ENCODE measurements at regions not wholly inside any gene's neighbourhood (a gene's known extent, or its start where the extent isn't known, plus 50 kb on each side); places are given as distances from the start of the nearest gene placed in this dataset.
"Not testable (repeated sequence)": the region's sequence is repeated elsewhere in the genome, so short reads cannot be mapped to it uniquely, and the experiment has no call there.

GRCh38 chr17:77635785-77636184 is 322.7 kb upstream of the TNRC6C start:
- not testable (repeated sequence) for FAIRE-seq

GRCh38 chr17:77636835-77637817 is 321.4 kb upstream of the TNRC6C start:
- no peak for FAIRE-seq

GRCh38 chr17:77637818-77638575 is 320.5 kb upstream of the TNRC6C start:
- no peak for FAIRE-seq

DNA sequence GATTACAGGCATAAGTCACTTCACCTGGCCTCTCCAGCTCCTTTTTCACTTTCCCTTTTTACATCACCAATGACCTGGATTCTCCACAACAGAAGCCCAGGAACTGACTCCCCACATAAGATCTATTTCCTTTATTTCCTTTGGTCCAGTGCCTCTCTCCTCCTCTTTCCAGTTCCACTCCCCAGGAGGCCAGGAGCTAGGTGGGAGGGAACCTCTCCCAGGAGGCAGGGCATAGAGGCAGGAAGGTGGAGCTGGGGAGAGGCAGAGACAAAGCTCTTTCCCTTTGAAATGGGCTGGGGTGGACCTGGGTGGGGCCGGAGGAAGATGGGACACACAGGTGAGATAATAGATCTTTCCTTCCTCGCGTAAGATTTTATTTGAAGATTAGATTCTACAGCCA is 318.3 kb upstream of the TNRC6C start:
- FAIRE-seq = no peak

DNA sequence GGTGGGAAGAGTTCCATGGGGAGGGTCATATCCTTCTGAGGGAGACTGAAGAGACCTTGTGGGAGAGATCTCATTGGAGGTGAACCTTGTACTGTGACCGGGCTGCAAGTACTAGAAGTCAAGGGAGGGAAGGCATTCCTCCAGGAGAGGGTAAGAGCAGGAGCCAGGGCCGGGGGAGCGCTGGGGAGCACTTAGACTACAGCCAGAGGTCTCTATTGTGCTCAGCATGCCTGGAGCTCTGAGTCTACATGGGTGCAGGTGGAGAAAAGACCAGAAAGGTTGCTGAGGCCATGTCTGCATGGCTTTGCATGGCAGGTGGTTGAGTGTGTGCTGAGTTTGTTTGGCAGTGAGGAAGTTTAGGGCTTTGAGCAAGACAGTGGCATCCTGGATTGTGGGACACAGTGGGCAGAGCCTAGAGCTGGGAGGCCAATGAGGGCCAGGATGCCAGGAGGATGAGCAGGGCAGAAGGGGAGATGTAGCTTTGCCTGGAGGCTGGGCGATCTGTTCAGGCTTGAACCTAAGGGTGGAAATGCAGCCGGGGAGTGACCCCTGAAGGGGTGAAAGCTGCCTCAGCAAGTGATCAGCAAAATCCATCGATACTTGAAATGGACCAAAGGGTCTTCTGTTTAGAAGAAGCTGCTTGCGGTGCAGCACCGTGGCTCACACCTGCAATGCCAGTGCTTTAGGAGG is 317.4 kb upstream of the TNRC6C start:
- FAIRE-seq = no peak

DNA sequence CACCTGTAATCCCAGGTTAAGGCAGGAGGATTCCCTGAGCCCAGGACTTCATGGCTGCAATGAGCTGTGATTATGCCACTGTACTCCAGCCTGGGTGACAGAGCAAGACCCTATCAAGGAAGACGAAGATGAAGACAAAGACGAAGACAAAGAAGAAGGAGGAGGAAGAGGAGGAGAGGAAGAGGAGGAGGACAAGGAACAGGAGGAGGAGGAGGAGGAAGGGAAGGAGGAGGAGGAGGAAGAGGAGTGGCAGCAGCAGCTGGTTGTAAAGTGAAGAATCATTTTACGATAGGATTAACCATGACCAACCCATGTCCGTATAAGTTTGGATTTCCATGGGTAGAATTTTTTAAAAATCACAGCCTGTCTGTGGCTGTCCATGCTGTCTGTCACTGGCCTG is 316.8 kb upstream of the TNRC6C start:
- FAIRE-seq = no peak

GRCh38 chr17:77644181-77645071 is 314.1 kb upstream of the TNRC6C start:
- FAIRE-seq = no peak

DNA sequence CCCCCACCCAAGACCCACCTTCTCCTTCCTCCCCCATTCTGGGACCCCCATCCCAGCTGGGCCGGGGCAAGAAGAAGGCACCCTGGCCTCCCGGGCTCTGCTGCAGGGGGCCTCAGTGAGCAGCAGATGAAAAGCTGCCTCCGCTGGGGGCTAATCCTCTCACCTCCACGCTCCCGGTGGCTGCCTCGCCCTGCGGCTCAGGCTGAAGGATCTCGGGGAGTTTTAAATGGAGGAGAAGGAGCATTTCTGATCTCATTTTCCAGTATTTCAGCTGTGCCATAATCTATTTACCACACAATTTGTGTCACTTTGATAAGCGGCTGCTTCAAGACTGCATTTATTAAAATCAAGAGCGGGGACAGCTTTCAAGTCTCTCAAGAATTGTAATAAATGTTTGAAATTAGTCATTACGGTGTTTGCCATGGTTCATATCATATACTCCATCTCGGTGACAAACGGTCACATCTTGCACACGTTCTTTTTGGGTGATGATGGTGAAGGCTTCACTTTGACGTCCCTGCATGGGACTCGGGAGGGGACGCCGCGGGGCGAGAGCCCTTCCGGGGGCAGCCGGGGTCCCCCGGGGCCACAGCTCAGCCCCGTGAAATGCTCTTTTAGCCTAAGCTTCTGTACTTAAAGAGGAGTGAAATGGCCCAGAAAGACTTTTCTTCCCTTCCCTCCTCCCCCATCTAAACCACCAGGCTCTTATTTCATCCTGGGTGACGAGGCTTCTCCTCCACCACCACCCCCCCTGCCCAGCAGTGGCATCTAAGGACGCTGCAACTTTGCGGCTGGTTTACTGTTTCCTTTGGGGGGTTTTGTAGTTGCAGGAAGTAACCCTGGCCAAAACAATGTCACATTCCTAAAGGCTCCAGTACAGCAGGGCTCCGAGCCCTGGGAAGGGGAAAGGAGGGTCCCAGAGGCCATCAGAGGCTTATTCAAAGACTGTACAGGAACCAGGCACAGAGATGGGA is 313.1 kb upstream of the TNRC6C start:
- no peak for FAIRE-seq

- no peak for FAIRE-seq
Observed at GRCh38 chr17:77646046-77646430, 312.5 kb upstream of the TNRC6C start.

DNA sequence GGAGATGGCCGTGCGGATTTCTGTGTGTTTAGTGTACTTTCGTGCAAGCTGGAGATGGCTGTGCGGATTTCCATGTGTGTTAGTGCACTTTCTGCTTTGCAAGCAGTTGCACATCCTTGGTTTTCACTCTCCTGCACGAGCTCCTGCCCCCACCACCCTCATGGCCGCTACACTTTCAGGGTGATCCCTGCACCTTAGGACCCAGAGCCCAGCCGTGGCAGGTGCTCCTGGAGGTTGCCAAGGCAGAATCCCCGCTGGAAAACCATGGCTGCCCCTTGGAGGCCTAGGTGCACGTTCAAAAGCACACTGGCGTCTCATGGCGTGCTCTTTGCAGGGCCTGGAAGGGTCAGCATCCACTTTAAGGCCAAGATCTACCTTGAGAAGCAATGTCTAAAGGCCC is 311.0 kb upstream of the TNRC6C start:
- no peak for FAIRE-seq

DNA sequence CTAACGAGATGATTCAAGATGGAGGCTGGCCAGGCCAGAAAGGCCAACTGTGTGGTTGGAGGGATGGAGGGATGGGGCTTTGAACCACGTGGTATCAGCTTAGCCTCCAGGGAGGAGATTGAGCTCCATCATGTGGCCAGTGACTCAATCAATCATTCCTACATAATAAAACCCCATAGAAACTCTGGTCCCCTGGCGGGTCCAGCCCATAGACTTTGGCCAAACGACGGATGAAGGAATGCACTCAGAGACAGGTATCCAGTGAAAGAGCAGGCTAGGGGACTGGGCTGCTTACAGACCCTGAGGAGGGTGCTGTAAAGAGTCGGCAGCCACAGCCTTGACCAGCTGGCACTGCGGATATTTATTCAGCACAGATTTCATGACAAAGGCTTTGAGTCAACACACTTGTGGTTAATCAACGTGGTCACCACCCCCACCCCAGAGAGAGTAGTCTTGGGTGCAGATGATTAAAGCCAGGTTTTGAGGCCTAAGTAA is 308.7 kb upstream of the TNRC6C start:
- no peak for FAIRE-seq

- FAIRE-seq = no peak
Observed at GRCh38 chr17:77651988-77652387, 306.5 kb upstream of the TNRC6C start.

- no peak for FAIRE-seq
Observed at GRCh38 chr17:77654296-77654695, 304.2 kb upstream of the TNRC6C start.

DNA sequence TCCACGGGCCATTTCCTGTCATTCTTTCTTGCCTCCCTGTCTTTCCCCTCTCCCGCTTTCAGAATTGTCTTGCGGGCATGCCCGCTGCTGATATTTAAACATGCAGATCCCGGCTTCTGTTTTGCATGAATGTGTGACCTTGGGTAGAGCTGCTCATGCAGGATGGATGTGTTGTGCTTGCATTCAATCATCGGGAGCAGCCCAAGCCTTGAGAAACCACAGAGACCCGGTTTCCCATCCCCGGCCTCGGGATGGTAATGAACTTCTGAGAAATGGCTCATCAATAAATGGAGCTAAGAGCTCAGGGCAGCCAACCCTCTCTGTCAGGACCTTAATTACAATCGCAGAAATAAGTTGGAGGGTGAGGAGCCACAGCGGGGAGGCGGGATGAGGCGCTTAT is 303.7 kb upstream of the TNRC6C start:
- no peak for FAIRE-seq

GRCh38 chr17:77656054-77656453 is 302.4 kb upstream of the TNRC6C start:
- FAIRE-seq = no peak

GRCh38 chr17:77657839-77658238 is 300.7 kb upstream of the TNRC6C start:
- no peak for FAIRE-seq

- FAIRE-seq = no peak
Observed at GRCh38 chr17:77660524-77660923, 298.0 kb upstream of the TNRC6C start.

GRCh38 chr17:77662833-77663232 is 295.7 kb upstream of the TNRC6C start:
- FAIRE-seq = no peak

DNA sequence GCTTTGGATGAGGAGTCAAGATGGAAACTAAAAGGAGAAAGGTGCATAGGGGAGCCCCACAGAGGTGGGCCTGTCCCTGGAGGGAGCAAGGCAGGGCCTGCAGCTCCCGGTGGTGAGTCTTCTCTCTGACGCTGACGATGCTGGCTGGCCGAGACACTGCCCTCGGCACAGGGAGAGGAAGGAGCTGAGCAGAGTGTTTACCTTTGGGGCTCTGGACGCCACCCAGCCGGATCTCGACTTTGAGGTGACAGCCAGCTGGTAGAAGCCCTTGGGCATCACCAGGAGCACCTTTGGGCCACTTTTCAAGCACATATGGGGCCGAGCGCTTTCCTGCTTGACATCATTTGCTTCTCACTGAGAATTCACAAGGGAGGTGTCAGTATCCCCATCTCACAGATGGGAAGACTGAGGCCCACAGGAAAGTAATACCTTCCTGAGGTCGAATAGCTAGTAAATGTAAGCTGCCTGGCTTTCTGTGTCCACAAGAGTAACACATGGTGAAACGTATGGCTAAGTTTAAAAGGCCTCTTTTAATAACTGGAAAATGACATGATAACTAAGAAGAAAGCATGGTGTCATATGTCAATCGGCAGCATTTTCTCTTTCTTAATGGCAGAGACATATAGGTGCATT is 294.3 kb upstream of the TNRC6C start:
- no peak for FAIRE-seq

DNA sequence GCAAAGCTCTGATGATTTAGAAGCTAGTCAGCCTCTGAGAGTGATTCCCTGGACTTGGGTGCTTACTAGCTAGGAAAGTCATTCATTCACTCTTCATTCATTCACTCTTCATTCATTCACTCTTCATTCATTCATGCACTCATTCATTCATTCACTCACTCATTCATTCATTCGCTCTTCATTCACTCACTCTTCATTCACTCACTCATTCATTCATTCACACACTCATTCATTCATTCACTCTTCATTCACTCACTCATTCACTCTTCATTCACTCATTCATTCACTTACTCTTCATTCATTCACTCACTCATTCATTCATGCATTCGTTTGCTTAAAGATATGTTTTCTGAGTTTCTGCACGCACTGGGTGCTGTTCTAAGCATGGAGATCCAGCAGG is 292.7 kb upstream of the TNRC6C start:
- no peak for FAIRE-seq

All from endometrium (tissue), 2 donors.